ENCODE measurements at regions not wholly inside any gene's neighbourhood (a gene's known extent, or its start where the extent isn't known, plus 50 kb on each side); places are given as distances from the start of the nearest gene placed in this dataset.

- no peak for TF ChIP-seq GATA3 (IDR thresholded peaks at IDR 0.05; ENCODE audit: low read depth, low read length)
- no peak for TF ChIP-seq GATA2 (IDR thresholded peaks at IDR 0.05; ENCODE audit: low read depth, low read length)
Measured at GRCh38 chr16:55058576-55058975, 127.9 kb downstream of the IRX5 start.

Data from SH-SY5Y (cell line).